ENCODE measurements at regions not wholly inside any gene's neighbourhood (a gene's known extent, or its start where the extent isn't known, plus 50 kb on each side); places are given as distances from the start of the nearest gene placed in this dataset.

DNA sequence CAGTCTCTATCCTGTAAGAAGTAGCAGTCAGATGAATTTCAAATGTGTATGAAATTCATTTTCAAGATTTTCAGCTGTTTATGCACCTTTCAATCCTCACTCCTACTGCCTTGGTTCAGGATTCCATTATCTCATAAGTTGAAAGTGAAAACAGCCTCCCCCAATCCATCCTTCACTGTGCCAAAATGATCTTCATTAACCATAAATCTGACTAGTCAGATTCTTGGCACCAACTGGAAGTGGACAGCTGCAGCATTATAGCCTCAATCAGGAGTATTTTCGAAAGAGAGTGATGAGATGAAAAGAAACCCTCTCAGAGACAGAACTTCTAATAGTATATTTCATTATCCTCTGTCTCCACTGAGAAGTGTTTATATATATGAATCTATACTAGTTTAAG, 365.3 kb upstream of the PDGFD start:
- no peak for FAIRE-seq
- DNase-seq (ENCODE audit: insufficient read length, low spot score) = no peak
- TF ChIP-seq CTCF (IDR thresholded peaks at IDR 0.05; ENCODE audit: insufficient read depth, missing control alignments) = no peak

- no peak for TF ChIP-seq CTCF (IDR thresholded peaks at IDR 0.05; ENCODE audit: insufficient read depth, missing control alignments)
- DNase-seq (ENCODE audit: insufficient read length, low spot score) (no peak), FAIRE-seq (no peak)
Observed at GRCh38 chr11:104526006-104526405, 362.1 kb upstream of the PDGFD start.

DNA sequence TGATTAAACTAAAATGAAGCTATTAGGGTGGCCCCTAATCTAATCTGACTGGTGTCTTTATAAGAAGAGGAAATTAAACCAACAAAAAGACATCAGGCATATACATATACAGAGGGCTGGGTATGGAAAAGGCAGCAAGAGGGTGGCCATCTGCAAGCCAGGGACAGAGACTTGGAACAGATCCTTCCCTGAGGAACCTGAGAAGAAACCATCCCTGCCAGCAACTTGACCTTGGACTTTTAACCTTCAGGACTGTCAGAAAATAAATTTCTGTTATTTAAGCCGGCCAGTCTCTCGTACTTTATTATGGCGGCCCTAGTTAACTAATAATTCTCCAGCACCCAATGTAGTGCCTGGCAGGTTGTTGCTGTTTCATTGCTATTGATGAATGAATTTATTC, 361.5 kb upstream of the PDGFD start:
- FAIRE-seq (no peak), DNase-seq (ENCODE audit: insufficient read length, low spot score) (no peak)

DNA sequence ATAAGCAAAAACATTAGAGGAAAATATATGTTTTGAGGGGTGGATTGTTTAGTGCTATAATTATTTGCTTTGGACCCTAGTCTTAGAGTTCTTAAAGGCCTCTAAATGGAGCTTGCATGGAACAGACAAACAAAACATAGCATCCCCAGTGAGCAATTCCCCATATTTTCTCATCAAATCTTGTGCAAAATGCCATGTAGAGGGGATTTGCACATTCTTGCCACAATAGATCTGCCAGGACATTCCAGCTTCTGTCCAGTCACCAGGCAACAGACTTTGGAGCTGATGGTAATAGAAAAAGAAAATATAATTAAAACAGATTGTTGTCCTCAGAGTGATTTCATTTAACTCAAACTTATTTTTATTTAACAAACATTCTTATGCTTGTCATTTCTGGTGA, 360.3 kb upstream of the PDGFD start:
- TF ChIP-seq CTCF (IDR thresholded peaks at IDR 0.05; ENCODE audit: insufficient read depth, missing control alignments) = no peak
- no peak for DNase-seq (ENCODE audit: insufficient read length, low spot score)
- FAIRE-seq = no peak

More for the DNA sequence above, 361.5 kb upstream of the PDGFD start:
- TF ChIP-seq CTCF (IDR thresholded peaks at IDR 0.05; ENCODE audit: insufficient read depth, missing control alignments) = no peak

DNA sequence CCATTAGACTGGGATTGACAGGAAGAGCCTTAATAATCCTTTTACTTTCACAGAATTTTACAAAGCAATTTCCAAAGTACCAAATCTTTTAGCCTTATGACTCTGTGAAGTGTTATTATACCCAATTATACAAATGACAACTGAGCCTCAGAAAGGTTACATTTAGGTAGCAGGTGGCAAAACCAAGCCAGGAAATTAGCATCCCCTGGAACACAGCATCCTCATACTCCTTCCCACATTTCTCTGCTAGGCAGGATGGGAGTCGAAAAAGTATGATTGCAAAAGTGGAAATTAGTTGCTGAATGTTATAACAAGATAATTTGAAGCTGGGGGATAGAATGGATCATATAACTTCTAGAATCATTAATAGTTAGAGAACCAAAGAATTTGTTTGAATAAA, 359.7 kb upstream of the PDGFD start:
- FAIRE-seq (no peak), DNase-seq (ENCODE audit: insufficient read length, low spot score) (no peak)
- TF ChIP-seq CTCF (IDR thresholded peaks at IDR 0.05; ENCODE audit: insufficient read depth, missing control alignments) = no peak

DNA sequence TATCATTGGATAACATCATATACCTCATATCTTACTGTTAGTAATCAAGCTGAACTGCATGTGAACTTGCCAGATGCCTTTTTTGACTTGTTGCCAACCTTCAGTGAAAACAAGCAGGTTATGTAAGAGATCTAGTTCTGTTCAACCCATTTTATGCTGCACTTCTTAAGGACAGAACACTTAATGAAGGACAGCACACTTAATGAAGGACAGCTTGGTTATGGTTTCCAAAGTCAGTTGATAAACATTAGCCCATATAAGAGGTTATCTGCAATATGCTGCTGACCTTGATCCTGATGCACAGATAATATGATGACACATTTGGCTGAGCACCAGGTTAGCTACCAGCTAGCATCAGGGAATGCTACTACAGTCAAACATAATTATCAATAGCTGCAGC, 358.7 kb upstream of the PDGFD start:
- FAIRE-seq = no peak
- DNase-seq (ENCODE audit: insufficient read length, low spot score) = no peak
- no peak for TF ChIP-seq CTCF (IDR thresholded peaks at IDR 0.05; ENCODE audit: insufficient read depth, missing control alignments)

GRCh38 chr11:104522123-104522522, 358.2 kb upstream of the PDGFD start:
- FAIRE-seq (no peak), DNase-seq (ENCODE audit: insufficient read length, low spot score) (no peak)
- no peak for TF ChIP-seq CTCF (IDR thresholded peaks at IDR 0.05; ENCODE audit: insufficient read depth, missing control alignments)
